GM23248 (cell line): ENCODE measurements at regions not wholly inside any gene's neighbourhood (a gene's known extent, or its start where the extent isn't known, plus 50 kb on each side); places are given as distances from the start of the nearest gene placed in this dataset.

Source experiments
- EZH2 ChIP-seq: fragments of 200-600 bp; sonication (generic); IDR thresholded peaks from 2 replicates; pipeline ENCODE4 v1.6.1; 2018; ENCODE audit warnings: antibody characterized with exemption, mild to moderate bottlenecking; ENCODE audit not compliant: insufficient read depth, poor library complexity, severe bottlenecking
- EZH2phosphoT487 ChIP-seq: fragments of 200-600 bp; sonication (generic); IDR thresholded peaks from 2 replicates; pipeline ENCODE4 v1.6.1; 2018; ENCODE audit warnings: antibody characterized with exemption, moderate library complexity, mild to moderate bottlenecking, low read depth; ENCODE audit not compliant: insufficient read depth

GRCh38 chrX:92351511-92351910 is 572.3 kb downstream of the PCDH11X start:
- TF ChIP-seq EZH2 (no peak), EZH2phosphoT487 (no peak)
